Colonic mucosa (tissue), 4 donors: ENCODE measurements at regions not wholly inside any gene's neighbourhood (a gene's known extent, or its start where the extent isn't known, plus 50 kb on each side); places are given as distances from the start of the nearest gene placed in this dataset.

ENCODE experiments used
- DNase-seq: peaks from one replicate; pipeline ENCODE4 v3.0.0-alpha.2; 2020
- H3K27ac ChIP-seq: fragments of 200-600 bp; one replicate; pipeline ENCODE4 v1.8.0; 2021
- H3K27me3 ChIP-seq: fragments of 200-600 bp; one replicate; pipeline ENCODE4 v1.8.0; 2021
- H3K36me3 ChIP-seq: fragments of 200-600 bp; one replicate; pipeline ENCODE4 v1.8.0; 2021
- H3K4me1 ChIP-seq: fragments of 200-600 bp; one replicate; pipeline ENCODE4 v1.8.0; 2021; ENCODE audit warnings: mild to moderate bottlenecking
- H3K4me3 ChIP-seq: fragments of 200-600 bp; one replicate; pipeline ENCODE4 v1.8.0; 2021
- H3K9ac ChIP-seq, 2 donors: one replicate each; pipeline ENCODE4 v1.7.0; 2013; ENCODE audit warnings: control low read depth in 2 of 2, low read depth in 2 of 2, low read length in 2 of 2
- H3K9me3 ChIP-seq: fragments of 200-600 bp; one replicate; pipeline ENCODE4 v1.8.0; 2021
- intact Hi-C: fragments of 100-400 bp; cut with DNase I; formaldehyde crosslinking; loops from one replicate; pipeline ENCODE4 v1.14.1; 2022
- TF ChIP-seq, protein P1 (sequence below): fragments of 200-600 bp; IDR thresholded peaks from one replicate; pipeline ENCODE4 v1.8.0; 2022; ENCODE audit warnings: antibody characterized with exemption, mild to moderate bottlenecking
- donor health status: healthy.
- donor health status: DM: no; HTN: no; CAD: no.
- donor health status: DM: no; HTN: no; CAD: no.

DNA sequence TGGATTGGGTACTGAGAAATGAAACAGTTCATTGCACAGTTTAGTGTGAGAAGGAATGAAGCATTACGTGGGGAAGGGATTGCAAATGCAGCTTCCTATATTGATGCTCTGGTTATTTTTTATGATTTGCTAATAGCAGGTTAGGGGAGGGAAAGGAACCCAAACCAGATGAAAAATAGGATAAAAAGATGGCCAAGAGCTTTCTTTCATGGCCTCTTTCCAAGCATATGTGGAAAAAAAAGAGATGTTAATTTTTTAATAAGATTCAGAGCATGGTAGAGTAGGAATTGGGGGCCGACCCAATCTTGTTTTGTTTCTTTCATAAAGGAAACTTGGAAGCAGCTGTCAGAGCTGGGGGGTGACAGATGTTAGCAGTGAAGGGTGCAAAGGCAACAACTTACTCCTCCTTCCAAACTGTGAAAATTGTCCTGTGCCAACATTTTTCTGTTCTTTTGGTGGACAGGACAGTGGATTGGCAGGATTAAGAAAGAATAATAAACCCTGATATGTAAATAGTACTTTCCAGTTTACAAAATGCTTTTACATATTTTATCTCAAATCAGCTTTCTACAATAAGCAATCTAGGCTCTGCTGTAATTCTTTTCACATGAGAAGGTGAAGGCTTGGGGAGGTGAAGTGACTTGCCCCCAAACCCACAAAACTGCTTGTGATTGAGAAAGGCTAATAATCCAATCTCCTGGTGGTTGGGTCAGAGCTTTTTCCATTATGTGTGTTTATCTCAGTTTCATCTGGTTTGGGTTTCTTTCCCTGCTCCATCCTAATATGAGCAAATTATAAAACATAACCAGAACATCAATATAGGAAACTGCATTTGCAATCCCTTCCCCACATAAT lies 270.1 kb downstream of the ETAA1 start:
- TF ChIP-seq, protein P1, sequence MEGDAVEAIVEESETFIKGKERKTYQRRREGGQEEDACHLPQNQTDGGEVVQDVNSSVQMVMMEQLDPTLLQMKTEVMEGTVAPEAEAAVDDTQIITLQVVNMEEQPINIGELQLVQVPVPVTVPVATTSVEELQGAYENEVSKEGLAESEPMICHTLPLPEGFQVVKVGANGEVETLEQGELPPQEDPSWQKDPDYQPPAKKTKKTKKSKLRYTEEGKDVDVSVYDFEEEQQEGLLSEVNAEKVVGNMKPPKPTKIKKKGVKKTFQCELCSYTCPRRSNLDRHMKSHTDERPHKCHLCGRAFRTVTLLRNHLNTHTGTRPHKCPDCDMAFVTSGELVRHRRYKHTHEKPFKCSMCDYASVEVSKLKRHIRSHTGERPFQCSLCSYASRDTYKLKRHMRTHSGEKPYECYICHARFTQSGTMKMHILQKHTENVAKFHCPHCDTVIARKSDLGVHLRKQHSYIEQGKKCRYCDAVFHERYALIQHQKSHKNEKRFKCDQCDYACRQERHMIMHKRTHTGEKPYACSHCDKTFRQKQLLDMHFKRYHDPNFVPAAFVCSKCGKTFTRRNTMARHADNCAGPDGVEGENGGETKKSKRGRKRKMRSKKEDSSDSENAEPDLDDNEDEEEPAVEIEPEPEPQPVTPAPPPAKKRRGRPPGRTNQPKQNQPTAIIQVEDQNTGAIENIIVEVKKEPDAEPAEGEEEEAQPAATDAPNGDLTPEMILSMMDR: no peak
- no peak overlapping the region for H3K4me3 ChIP-seq
- no peak overlapping the region for H3K27ac ChIP-seq
- H3K27me3 ChIP-seq: no peaks in the 10 kb centered on the region
- DNase-seq: no peak
- H3K9me3 ChIP-seq: no peaks in the 10 kb centered on the region
- H3K36me3 ChIP-seq: no peaks in the 10 kb centered on the region
- intact Hi-C loops: no loop called here
- no peaks in the 10 kb centered on the region for H3K4me1 ChIP-seq
- no peak overlapping the region for H3K9ac ChIP-seq

DNA sequence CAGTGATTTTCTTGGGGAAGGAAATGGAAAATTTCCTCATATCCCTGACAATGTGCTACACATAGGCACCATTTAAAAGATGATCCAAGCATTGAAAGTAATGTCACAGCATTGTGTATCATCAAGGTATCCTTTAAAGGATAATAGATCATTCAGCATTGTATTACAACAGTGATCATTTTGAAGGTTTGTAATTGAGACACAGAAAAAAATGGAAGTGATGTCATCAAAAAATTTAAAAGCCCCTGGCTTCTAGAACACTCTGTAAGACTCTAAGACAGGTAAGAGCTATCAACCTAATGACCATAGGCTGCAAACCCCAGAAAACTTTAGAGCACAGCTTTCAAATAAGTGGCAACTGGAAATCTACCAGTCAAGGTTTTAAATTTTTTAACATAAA lies 271.4 kb downstream of the ETAA1 start:
- Histone ChIP-seq H3K9ac (no peak overlapping the region), H3K27ac (no peak overlapping the region), H3K27me3 (no peaks in the 10 kb centered on the region), H3K4me1 (no peaks in the 10 kb centered on the region), H3K36me3 (no peaks in the 10 kb centered on the region), H3K9me3 (no peaks in the 10 kb centered on the region), H3K4me3 (no peak overlapping the region)
- intact Hi-C loops: no loop called here
- TF ChIP-seq, protein P1: no peak
- DNase-seq: no peak

DNA sequence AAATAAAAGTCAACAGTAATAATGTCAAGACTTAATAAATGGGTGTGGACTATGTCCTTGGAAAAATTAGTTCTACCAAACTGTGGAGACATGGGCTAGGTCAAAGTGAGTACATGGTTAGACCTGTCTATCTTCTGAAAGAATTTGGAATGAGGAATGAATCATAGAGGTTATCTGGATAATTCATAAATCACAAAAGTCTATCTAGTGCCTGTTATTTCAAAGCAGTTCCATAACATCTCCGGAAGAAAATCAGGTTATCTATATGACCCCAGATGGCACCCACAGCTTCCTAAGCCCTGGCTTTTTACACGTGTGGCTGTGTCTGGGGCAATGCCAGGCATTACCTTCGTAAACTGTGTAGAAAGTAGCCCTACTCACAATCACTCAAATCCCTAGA lies 272.0 kb downstream of the ETAA1 start:
- DNase-seq: no peak
- Histone ChIP-seq H3K27me3 (no peaks in the 10 kb centered on the region), H3K9ac (no peak overlapping the region), H3K4me3 (no peak overlapping the region), H3K36me3 (no peaks in the 10 kb centered on the region), H3K4me1 (no peaks in the 10 kb centered on the region), H3K27ac (no peak overlapping the region), H3K9me3 (no peaks in the 10 kb centered on the region)
- intact Hi-C loops: no loop called here
- TF ChIP-seq, protein P1: no peak

DNA sequence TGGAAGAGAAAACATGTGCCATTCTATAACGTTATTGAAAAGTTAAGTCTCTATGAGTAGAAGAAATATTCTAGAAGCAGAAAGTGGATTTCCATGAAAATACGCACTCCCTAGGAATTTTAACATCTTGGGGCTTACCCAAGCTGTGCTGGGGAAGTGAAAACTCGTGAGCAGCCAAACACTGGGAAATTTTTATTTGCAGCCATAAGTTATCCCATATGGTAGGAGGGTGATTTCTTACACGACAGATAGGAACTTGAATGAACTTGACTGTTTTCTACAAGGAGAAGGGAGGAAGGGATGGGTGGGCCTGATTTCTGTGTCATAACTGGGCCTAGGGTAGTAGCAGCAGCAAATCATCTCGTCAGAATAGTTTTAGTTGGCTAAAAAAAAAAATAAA lies 272.6 kb downstream of the ETAA1 start:
- TF ChIP-seq, protein P1: no peak
- no peaks in the 10 kb centered on the region for H3K9me3 ChIP-seq
- intact Hi-C loops: no loop called here
- no peak overlapping the region for H3K27ac ChIP-seq
- H3K36me3 ChIP-seq: no peaks in the 10 kb centered on the region
- DNase-seq: no peak
- no peaks in the 10 kb centered on the region for H3K27me3 ChIP-seq
- no peak overlapping the region for H3K4me3 ChIP-seq
- no peak overlapping the region for H3K9ac ChIP-seq
- no peaks in the 10 kb centered on the region for H3K4me1 ChIP-seq

DNA sequence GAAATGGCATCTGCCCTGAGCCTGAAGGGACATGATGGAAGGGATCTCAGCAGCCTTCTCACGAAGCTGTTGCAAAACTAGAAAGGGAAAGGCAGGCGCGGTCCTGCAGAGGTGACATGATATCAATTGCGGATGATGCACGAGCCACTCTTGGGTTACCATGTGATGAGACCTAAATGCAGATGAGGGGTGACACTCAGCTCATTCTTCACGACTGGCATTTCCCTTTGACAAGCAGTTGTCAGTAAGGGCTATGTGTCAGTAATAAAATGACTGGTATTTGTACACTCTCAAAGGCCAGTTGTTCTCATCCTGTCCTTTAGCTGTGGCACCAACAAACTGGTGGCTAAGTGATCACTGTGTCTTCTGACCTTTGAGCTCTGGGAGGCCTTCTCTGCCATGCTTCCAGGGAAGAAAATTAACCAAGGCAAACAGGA lies 273.6 kb downstream of the ETAA1 start:
- no peaks in the 10 kb centered on the region for H3K36me3 ChIP-seq
- no peaks in the 10 kb centered on the region for H3K4me1 ChIP-seq
- no peak for DNase-seq
- no peaks in the 10 kb centered on the region for H3K27me3 ChIP-seq
- no peak overlapping the region for H3K4me3 ChIP-seq
- TF ChIP-seq, protein P1: no peak
- intact Hi-C loops: no loop called here
- no peak overlapping the region for H3K27ac ChIP-seq
- H3K9ac ChIP-seq: no peak overlapping the region
- no peaks in the 10 kb centered on the region for H3K9me3 ChIP-seq
